ENCODE measurements at regions not wholly inside any gene's neighbourhood (a gene's known extent, or its start where the extent isn't known, plus 50 kb on each side); places are given as distances from the start of the nearest gene placed in this dataset.
"Not testable (repeated sequence)": the region's sequence is repeated elsewhere in the genome, so short reads cannot be mapped to it uniquely, and the experiment has no call there.

DNA sequence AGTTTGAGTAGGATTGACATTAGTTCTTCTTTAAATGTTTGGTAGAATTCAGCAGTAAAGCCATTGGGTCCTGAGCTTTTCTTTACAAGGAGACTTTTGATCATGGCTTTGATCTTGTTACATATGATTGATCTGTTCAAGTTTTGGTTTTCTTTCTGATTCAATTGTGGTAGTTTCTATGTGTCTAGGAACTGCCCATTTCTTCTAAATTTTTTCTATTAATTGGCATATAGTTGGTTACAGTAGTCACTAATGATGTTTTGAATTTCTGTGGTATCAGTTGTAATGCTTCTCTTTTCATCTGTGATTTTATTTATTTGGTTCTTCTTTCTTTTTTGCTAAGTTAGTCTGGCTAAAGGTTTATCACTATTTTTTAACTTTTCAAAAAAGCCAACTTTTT lies 73.3 kb upstream of the DLGAP1 start:
- FAIRE-seq, result no peak
- CTCF ChIA-PET, result no interaction called here
- no peaks in the 10 kb centered on the region for H3K4me1 ChIP-seq
- no peak overlapping the region for H3K27ac ChIP-seq
- POLR2A ChIA-PET, result no interaction called here
- TF ChIP-seq MYC (IDR thresholded peaks at IDR 0.05; ENCODE audit: borderline replicate concordance, low read length) (no peak), HEYL (CRISPR knock-in tag; IDR thresholded peaks at IDR 0.05) (no peak), ZFP36 (IDR thresholded peaks at IDR 0.05; ENCODE audit: borderline replicate concordance, partially characterized antibody) (no peak), RNF2 (IDR thresholded peaks at IDR 0.05; ENCODE audit: borderline replicate concordance, low read depth) (no peak), TFCP2L1 (CRISPR knock-in tag; IDR thresholded peaks at IDR 0.05) (no peak), EP300 (IDR thresholded peaks at IDR 0.05) (no peak), CHD2 (IDR thresholded peaks at IDR 0.05; ENCODE audit: low read length, partially characterized antibody) (no peak), JUN (IDR thresholded peaks at IDR 0.05) (no peak), HOXA7 (CRISPR knock-in tag; IDR thresholded peaks at IDR 0.05) (no peak), RFX5 (IDR thresholded peaks at IDR 0.05) (no peak), MAFK (IDR thresholded peaks at IDR 0.05; ENCODE audit: partially characterized antibody) (no peak), FOXS1 (CRISPR knock-in tag; IDR thresholded peaks at IDR 0.05) (no peak)
- TF ChIP-seq, protein P1, sequence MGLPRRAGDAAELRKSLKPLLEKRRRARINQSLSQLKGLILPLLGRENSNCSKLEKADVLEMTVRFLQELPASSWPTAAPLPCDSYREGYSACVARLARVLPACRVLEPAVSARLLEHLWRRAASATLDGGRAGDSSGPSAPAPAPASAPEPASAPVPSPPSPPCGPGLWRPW (IDR thresholded peaks at IDR 0.05), result no peak
- TF ChIP-seq, protein P2, sequence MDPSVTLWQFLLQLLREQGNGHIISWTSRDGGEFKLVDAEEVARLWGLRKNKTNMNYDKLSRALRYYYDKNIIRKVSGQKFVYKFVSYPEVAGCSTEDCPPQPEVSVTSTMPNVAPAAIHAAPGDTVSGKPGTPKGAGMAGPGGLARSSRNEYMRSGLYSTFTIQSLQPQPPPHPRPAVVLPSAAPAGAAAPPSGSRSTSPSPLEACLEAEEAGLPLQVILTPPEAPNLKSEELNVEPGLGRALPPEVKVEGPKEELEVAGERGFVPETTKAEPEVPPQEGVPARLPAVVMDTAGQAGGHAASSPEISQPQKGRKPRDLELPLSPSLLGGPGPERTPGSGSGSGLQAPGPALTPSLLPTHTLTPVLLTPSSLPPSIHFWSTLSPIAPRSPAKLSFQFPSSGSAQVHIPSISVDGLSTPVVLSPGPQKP (IDR thresholded peaks at IDR 0.05; ENCODE audit: low read depth, low read length), result no peak
- no peak overlapping the region for H3K4me3 ChIP-seq
- ATAC-seq, result no peak
- H3K4me2 ChIP-seq, result no peak overlapping the region
- no peak for DNase-seq (ENCODE audit: low read depth in 1 of 2, low spot score in 1 of 2)
- no peaks in the 10 kb centered on the region for H3K9me3 ChIP-seq

DNA sequence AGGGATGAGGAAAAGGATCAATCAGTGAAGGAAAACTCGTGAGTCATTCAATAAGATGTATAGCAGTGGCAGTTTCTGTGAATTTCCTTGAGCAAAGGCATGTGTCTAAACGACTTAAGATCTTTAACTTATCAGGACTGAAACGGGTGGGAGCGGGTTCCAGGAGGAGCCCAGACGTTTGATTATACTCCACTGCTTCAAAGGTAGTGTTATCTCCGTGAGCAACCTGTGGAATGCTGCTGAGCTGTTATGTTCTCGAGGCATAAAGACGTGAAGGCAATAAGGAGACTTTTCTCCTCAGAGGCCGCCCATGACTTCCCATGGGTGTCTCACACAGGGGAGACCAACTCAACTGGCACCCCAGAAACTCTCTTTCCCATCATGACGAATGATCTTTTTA lies 72.7 kb upstream of the DLGAP1 start:
- CTCF ChIA-PET; H3K9me3 ChIP-seq; POLR2A ChIA-PET; H3K4me2 ChIP-seq; H3K4me3 ChIP-seq; H3K4me1 ChIP-seq; DNase-seq (ENCODE audit: low read depth in 1 of 2, low spot score in 1 of 2); ATAC-seq; FAIRE-seq; H3K27ac ChIP-seq: not testable (repeated sequence)
- under 1% methylated on average over 10 of the region's 10 CpGs for WGBS (ENCODE audit: missing lambda C conversion rate)

DNA sequence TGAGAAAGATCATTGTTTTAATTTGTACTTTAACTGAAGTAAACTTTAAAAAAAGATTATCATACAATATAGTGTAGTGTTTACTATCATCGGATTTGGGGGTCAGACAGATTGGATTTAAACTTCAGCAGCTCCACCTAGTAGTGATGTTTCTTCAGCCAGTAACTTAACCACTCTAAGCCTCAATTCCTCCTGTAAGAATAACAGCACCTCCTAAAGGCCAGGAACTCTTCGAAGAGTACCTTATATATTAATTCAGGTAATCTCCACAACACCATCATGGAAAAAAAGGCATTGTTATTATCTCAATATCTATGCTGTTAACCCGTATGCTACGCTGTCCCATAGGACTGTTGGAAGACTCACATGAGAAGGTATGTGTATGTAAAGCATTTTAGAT lies 69.0 kb upstream of the DLGAP1 start:
- Histone ChIP-seq H3K4me1 (no peaks in the 10 kb centered on the region), H3K27ac (no peak overlapping the region), H3K4me2 (no peak overlapping the region), H3K9me3 (no peaks in the 10 kb centered on the region), H3K4me3 (no peak overlapping the region)
- ATAC-seq, result no peak
- DNase-seq (ENCODE audit: low read depth in 1 of 2, low spot score in 1 of 2), result no peak
- TF ChIP-seq FOSL2 (IDR thresholded peaks at IDR 0.05) (no peak), FOSL2 (CRISPR knock-in tag; IDR thresholded peaks at IDR 0.05) (no peak), ZSCAN20 (CRISPR knock-in tag; IDR thresholded peaks at IDR 0.05) (no peak), HOXA7 (CRISPR knock-in tag; IDR thresholded peaks at IDR 0.05) (no peak), HEYL (CRISPR knock-in tag; IDR thresholded peaks at IDR 0.05) (no peak), HOXB5 (CRISPR knock-in tag; IDR thresholded peaks at IDR 0.05) (no peak), POLR2A (IDR thresholded peaks at IDR 0.05; ENCODE audit: low read length) (no peak), NR3C1 (IDR thresholded peaks at IDR 0.05) (no peak), MAFK (IDR thresholded peaks at IDR 0.05; ENCODE audit: partially characterized antibody) (no peak), CBX8 (IDR thresholded peaks at IDR 0.05) (no peak), FOXS1 (CRISPR knock-in tag; IDR thresholded peaks at IDR 0.05) (no peak), RCOR1 (IDR thresholded peaks at IDR 0.05; ENCODE audit: low read depth, low read length) (no peak)
- TF ChIP-seq, protein P3, sequence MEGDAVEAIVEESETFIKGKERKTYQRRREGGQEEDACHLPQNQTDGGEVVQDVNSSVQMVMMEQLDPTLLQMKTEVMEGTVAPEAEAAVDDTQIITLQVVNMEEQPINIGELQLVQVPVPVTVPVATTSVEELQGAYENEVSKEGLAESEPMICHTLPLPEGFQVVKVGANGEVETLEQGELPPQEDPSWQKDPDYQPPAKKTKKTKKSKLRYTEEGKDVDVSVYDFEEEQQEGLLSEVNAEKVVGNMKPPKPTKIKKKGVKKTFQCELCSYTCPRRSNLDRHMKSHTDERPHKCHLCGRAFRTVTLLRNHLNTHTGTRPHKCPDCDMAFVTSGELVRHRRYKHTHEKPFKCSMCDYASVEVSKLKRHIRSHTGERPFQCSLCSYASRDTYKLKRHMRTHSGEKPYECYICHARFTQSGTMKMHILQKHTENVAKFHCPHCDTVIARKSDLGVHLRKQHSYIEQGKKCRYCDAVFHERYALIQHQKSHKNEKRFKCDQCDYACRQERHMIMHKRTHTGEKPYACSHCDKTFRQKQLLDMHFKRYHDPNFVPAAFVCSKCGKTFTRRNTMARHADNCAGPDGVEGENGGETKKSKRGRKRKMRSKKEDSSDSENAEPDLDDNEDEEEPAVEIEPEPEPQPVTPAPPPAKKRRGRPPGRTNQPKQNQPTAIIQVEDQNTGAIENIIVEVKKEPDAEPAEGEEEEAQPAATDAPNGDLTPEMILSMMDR (IDR thresholded peaks at IDR 0.05), result no peak
- WGBS (ENCODE audit: missing lambda C conversion rate), result 6% methylated on average over 4 of the region's 4 CpGs
- POLR2A ChIA-PET, result no interaction called here
- CTCF ChIA-PET, result no interaction called here
- no peak for FAIRE-seq

Data from A549 (cell line).